GM19455 (cell line): ENCODE measurements at regions not wholly inside any gene's neighbourhood (a gene's known extent, or its start where the extent isn't known, plus 50 kb on each side); places are given as distances from the start of the nearest gene placed in this dataset.
"Not testable (repeated sequence)": the region's sequence is repeated elsewhere in the genome, so short reads cannot be mapped to it uniquely, and the experiment has no call there.

ENCODE experiments used
- ATAC-seq: cut with Tn5 transposase; IDR thresholded peaks from one replicate; pipeline ENCODE4 v1.9.1; 2021; ENCODE audit not compliant: unreplicated experiment

DNA sequence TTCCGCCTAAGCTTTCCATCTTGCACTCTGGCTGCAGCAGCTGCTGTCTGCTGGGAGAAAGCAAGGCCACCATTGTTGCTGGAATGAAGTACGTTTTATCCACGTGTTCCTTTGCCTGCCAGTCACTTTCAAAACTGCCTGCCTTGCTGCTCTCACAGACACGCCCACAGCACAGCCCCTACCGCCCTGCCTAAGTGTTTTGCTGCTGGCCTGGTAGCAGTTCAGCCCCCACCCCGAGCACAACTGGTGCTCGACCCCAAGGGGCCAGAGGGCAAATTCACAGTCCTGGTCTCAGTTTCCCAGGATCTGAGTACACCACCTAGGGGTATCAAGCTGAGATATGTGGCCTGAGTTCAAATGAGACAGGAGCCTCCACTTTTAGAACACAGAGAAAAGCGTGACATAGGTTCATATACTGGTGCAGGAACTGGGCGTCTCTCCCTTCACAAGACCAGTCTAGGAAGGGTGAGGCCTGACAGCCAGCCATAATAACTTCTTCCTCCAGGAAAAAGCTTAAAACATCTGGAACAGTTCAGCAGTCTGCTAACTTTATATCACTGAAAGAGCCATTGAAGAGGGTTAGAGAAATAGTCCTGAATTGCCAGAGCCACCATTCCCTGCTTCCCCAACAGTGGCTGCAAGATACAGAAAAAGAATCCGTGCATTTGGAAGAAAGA lies 1012.3 kb downstream of the ZPLD1 start:
- ATAC-seq: no peak

DNA sequence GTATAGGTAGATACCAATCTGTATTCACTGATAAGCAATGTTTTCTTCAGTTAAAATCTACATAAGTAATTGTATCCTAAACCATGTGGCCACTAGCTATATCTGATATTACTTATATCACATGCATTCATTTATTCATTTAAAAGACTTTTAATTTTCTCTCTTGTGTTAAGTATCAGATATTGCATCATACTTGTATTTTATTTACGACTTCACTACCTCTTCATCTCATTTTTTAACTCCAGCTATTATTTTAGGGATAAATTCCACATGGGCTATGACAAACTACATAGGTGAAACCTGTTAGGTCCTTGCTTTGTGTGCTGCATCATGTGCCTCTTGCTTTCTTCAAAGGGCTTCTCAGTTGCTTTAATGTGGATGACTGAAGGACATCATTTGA lies 1018.3 kb downstream of the ZPLD1 start:
- ATAC-seq: no peak

DNA sequence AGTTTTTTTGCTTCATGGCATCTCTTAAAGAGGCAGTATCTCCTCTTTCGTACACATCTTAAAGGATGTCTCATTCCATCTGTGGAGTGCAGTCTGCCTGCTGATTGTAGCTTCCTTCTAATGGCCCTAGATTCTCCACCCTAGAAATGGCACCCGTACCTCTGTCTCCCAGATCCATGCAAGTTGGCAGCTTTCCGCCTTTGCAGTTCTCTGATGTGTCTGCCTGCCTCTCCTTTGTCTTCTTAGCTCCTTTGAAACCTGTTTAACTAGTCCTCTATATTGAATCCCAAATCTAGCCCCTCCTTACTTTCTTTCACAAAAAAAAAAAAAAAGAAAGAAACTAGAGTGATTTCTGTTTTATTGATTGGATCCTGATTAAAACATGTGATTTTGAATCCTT lies 1025.0 kb downstream of the ZPLD1 start:
- no peak for ATAC-seq

DNA sequence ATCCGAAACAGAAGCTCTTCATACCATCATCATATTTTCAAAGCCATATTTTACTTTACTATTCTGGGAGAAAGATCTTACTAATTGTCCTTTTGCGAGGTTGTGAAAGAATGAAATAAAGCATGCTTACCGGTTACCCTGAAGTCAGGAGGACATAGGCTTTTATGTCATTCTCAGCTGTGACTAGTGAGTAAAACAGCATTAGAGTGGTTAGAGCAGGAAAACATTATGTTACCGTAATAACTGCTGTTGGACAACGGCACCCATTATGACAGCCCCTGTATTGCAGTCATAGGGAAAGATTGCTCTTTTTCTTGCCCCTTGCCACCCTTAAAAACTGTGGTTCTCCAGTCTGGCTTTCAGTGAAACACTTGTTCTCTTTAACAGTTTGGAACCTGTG lies 1035.7 kb downstream of the ZPLD1 start:
- no peak for ATAC-seq

DNA sequence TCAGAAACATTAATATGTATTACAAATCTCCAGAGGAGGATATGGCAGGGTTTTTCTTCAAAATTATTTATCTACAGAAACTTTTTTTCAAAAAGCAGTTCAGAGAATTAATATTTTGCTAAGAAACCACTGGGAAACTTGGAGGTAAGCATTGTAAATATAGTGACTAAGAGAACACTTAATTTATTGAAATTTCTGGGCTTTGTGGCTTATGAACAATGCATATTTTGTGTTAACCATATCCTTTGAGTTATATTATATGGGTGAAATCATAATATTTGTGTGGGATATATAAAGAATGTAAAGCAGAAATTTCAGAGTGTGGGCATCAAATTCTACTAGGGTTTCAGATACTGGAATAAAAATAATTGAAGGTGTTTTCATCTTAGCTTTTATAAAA lies 1059.2 kb downstream of the ZPLD1 start:
- ATAC-seq: no peak

DNA sequence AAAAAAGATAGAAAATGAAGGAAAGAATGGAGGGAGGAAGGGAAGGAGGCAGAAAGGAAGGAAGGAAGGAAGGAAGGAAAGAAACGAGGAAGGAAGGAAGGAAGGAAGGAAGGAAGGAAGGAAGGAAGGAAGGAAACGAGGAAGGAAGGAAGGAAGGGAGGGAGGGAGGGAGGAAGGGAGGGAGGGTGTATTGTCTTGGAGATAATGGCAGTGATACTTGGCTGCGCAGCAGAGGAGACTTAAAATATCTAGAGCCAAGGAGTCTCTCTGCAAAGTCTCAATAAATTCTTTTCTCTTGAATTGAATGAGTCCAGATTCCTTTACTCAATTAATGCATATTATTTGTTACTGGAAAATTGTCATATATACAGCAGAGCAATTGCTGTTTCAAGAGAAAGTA lies 1059.7 kb downstream of the ZPLD1 start:
- ATAC-seq: no peak

DNA sequence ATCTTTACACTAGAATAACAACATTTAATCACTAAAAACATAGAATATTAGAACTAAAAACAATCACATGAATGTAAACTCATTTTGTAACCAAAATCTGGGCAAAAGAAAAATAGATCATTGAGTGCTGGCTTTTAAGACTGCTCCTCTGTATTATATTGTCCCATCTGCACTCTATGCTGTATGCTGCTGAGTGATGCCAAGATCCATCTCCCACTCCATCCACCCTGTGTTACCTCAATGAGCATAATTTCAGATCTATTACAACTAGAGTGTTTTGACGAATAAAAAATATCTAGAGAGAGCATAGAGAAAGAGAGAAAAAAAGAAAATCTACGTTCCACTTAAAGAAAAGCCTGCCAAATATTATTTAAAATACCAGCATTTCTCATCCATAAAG lies 1060.4 kb downstream of the ZPLD1 start:
- ATAC-seq: no peak

DNA sequence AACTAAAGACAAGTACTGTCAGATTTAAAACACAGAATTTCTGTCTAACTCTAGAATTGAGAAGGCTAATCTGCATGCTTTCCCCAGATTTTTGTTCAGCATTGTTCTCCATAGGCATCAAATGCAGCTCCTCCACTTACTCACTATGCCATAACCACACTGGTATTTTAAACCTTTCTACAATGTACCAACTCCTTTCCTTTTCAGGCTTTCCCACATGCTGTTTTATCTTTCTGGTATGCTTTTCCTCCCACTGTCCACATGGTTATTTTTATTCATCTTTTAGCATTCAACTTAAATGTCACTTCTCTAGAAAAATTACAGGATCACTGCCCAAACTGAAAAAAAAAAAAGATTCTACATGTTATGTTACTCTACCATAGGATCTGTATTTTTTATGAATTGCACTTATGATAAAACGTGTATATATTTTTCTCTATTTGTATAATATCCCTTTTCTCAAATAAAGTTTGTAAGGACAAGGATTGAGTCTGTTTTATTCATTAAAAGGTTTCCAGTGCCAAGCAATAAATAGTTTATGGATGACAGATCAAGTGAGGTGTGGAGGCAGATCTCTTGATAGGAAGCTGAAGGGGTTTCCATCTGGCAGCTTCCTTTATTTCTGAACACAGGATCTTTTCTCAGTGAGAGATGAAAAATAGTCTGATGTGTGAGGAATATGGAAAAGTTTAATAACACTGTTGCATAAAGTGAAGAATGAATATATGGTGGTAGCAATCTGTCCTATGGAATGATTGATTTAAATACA lies 1064.5 kb downstream of the ZPLD1 start:
- ATAC-seq: no peak

DNA sequence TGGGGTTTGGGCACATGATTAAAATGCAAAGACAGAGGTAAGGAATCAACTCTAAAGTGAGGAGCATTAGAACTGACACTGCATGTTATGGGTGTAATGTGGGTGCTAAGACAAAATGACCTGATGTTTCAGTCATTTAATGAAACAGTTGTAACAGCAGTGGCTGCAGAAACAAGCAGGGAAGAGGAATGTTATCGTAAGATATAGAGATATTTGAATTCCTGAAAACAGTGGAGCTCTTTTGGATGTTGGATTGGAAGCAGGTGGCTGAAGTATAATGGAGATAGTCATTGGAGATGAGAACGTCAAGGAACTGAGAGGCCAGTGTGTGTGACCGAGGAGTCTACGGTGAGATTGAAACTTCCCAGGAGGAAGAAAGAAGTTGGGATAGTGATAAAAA lies 1065.2 kb downstream of the ZPLD1 start:
- no peak for ATAC-seq

DNA sequence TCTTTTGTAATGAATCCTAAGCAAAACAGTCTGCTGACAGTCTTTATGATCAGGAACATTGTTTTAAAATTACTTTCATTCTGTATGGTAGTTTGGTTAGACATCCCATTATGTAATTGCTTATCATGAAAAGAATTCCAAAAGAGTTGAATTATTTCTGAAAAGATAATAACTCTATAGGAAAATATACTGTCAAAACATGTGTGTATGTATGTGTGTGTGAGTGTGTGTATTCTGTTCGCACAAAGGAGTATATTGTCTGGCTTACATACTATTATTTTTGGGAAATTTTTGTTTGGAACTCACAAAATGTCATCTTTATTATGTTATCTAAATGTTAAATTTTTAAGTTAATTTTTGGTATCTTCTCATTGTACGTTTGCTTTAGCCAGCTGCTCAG lies 1075.9 kb downstream of the ZPLD1 start:
- no peak for ATAC-seq

DNA sequence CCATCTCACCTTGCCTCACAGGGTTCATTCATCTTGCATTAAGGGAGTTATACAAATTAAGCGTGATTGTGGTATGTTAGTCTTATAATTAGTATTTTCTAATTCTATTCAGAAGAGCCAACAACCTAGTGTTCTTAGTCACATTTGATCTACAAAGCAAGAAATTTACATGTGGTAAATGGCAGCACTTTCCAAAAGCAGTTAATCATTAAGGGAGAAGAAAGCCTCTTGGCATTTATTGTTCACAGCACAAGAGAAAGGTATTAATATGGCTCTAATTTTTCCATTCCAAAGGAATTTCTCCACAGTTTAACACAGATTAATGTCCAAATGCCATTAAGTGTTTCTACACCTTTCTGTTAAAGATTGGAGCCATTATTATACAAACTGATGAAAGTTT lies 1077.1 kb downstream of the ZPLD1 start:
- no peak for ATAC-seq

DNA sequence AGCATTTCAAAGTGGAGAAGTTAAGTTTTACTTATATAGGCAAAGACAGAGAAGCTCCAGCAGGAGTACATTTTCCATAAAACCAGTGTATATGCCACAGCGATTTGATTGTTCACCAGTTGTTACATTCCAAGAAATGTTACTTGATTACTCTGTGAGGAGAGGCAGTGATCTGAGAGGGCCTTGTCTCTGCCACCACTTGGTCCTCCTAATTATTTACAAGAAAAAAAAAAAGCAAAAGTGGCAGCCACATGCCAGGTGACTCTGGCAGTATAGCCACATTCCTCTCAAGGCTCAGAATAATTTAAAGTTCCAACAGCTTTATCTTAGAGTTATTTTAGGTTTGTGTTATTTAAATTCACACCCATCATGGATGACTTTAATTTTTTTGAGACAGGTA lies 1077.8 kb downstream of the ZPLD1 start:
- ATAC-seq: no peak

DNA sequence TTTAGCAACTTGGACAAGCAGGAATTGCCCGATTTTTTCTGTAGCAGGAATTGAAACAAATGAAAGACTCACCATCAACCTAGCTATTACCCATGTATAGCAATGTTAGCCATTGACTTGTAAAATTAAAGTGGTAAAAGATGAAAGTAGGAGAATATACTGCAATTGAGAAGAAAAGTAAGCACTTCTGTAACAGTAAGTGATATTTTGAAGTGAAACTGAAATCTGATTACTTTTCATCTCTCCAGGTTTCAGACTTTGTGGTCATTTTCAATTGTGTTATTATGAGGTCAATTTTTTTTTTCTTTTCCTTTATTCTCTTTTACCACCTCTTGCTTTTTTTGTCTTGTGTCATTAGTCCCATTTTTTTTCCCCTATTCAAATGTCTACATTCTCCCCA lies 1078.2 kb downstream of the ZPLD1 start:
- ATAC-seq: no peak

DNA sequence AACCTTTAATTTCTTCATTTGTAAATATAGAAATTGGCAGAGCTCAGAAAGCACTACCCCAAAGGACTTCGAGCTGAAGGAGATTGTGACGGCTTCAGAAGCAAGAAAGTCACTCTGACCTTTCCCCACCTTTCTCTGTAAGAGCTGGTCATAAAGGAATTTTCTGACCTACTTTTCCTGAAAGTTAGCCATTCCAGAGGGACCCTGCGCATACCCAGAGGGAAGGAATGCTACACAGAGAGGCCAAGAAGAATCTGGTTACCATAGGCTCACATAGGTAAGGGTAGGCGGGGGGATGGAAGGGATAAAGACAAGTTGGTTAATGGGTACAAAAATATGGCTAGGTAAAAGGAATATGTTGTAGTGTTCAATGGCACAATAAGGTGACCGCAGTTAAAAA lies 1080.3 kb downstream of the ZPLD1 start:
- ATAC-seq: no peak

DNA sequence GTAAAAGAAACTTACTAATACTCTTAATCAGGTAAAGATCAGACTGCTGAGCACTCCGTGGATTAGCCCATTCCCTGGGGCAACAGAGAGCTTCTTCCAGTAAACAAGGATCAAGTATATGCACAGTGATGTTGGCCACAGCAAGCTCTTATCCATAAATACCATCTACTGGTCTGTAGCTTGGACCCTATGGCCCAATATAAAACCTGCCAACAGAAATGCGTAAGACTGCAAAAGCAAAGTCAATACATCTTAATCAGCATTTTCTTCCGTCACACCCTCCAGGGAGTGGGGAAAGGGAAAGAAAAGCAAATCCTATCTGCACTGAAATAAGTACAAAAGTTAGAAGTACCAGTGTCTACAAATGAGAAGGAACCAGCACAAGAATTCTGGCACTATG lies 1082.1 kb downstream of the ZPLD1 start:
- no peak for ATAC-seq

DNA sequence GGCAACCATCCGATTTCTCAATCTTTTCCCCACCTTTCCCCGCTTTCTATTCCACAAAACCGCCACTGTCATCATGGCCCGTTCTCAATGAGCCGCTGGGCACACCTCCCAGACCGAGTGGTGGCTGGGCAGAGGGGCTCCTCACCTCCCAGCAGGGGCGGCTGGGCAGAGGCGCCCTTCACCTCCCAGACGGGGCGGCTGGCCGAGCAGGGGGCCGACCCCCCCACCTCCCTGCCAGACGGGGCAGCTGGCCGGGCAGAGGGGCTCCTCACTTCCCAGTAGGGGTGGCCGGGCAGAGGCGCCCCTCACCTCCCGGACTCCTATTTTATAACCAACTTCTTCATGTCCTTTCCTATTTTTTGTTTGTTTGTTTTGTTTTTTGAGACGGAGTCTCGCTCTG lies 1096.5 kb downstream of the ZPLD1 start:
- ATAC-seq: not testable (repeated sequence)

DNA sequence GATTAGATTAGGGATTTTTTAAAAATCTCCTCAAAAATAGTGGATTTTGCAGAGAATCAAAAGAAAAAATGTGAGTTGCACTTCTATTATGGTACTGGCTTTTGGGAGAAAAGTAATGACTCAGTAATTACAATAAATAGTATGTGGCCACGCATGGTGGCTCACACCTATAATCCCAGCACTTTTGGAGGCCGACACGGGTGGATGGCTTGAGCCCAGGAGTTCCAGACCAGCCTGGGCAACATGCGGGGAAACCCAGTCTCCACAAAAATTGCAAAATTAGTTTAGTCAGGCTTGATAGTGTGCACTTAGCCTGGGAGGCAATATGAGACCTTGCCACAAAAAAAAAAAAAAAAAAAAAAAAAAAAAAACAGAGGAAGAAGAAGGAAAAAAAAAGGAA lies 1098.2 kb downstream of the ZPLD1 start:
- no peak for ATAC-seq

DNA sequence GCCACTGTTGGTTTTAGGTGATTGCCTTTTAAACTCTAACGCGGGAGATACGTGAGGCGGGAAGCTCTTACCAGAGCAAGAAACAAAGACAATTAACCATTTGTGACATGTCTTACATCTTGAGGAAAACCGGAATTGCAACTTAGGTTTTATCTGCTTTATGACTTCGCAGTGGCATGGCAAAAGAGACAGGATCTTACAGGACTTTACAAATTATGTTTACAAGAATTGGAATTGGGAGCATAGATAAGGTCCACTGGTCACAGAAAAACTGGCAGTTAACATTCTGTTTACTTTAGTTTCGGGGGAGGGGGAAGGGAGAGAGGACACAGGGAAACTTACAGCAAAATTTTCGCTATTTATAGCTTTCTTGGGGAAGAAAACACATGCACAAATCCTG lies 1119.6 kb downstream of the ZPLD1 start:
- ATAC-seq: no peak

DNA sequence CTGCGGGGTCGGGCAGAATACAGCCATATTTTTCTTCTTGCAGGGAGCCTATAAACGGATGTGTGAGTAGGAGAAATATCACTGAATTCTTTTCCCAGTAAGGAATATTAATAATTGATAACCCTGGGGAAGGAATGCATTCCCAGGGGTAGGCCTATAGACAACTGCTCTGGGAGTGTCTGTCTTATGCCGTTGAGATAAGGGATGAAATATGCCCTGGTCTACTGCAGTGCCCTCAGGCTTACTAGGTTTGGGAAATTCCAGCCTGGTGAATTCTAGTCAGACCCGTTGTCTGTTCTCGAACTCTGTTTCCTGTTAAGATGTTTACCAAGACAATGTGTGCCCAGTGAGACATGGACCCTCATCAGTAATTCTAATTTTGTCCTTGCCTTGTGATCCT lies 1129.3 kb downstream of the ZPLD1 start:
- ATAC-seq: not testable (repeated sequence)

DNA sequence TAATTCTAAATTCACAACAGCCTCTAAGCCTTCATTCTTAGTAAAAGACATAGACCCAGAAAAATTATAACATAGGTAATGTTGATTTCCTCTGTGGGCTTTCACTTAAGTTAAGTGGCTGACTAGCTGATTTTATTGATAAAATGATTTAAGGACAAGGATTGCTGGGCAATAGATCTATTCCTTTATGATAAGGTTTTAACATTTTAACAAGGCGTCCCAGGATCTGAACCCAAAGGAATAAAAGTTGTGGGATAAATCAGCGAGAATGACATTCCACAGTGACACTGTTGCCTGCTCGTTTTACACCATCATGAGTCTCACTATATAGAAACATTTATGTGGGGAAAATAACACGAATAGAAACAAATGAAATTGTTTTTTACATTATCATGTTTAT lies 1151.0 kb downstream of the ZPLD1 start:
- no peak for ATAC-seq

DNA sequence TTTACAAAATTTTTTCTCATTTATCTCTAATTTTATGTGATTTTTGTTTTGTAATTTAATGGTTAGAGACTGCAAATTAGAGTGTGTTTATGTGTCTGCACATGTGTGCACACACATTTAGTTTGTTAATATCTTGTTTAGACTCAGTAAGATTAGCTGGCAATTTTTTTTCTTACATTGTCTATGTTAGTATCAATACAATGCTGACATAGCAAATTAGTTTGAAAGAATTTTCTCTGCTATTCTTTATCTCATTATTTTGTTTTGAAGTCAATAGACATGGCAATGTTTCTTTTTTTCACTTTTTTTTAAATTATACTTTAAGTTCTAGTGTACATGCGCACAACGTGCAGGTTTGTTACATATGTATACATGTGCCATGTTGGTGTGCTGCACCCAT lies 1155.0 kb downstream of the ZPLD1 start:
- ATAC-seq: no peak

DNA sequence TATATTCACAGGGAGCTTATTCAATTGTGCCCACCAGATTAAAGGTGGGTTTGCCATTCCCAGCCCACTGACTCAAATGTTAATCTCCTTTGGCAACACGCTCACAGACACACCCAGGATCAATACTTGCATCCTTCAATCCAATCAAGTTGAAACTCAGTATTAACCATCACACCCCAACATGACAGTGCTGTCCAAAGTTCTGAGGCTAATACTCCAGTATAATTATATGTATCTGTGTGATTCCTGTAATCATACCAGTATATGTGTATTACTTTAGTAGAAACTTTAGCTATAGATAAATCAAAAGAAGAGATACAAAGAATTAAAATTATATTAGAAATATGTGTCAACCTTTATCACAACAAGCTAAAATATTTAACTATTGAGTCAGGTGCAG lies 1166.0 kb downstream of the ZPLD1 start:
- no peak for ATAC-seq

DNA sequence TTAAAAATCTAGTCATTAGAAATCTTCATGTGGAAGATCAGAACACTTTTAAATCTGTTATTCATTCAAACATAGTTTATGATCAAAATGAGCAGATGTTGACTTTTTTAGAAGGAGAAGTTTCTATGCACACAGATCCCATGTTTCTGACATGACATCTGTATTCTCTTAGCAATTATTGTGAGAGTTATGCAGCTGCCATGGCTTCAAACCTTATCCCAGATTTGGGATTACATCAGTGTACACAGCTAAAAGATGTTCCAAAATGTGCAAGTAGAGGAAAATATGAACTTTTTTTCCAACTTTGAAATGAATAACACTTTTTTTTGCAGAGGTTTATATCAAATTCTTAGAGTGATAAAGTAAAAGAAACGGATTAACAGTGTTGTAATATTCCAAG lies 1166.9 kb downstream of the ZPLD1 start:
- no peak for ATAC-seq
